ENCODE measurements at regions not wholly inside any gene's neighbourhood (a gene's known extent, or its start where the extent isn't known, plus 50 kb on each side); places are given as distances from the start of the nearest gene placed in this dataset.

DNA sequence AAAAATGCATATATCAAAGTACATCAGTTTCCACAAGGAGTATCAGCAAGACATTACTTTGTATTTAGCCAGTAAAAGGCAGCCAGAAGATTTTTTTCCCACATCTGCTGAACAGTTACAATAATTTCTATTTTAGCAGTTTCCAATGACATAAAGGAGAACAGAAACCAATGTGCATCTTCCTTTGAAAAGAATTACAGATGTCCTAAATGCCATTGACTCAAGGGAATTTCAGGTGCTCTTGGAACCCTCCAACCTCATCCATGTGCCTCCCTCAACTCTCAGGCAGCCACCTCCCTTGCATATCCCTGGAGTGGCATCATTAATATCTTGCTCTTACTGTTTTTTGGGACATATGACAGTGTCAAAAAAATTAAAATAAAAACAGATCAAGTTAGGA, 62.2 kb upstream of the ST8SIA1 start:
- DNase-seq: no peak

DNA sequence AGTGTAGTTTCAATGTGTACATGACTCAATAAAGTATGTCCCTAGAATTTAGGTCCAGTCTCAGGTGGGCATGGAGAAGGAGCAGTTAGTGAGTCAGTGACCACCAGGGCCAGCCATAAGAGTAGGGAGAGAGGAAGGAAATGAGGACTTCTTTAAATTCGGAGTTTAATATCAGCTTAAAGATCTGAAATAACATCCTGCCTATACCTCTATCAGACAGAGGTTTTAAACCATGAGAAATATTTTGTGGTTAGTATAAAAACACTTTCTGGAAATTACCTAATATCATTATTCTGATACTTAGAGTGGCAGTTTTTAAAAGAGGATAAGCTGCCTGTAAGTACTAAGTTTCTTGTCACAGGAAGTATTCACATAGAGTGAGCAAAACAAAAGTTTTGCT, 61.7 kb upstream of the ST8SIA1 start:
- peak; percentile 9 for DNase-seq

DNA sequence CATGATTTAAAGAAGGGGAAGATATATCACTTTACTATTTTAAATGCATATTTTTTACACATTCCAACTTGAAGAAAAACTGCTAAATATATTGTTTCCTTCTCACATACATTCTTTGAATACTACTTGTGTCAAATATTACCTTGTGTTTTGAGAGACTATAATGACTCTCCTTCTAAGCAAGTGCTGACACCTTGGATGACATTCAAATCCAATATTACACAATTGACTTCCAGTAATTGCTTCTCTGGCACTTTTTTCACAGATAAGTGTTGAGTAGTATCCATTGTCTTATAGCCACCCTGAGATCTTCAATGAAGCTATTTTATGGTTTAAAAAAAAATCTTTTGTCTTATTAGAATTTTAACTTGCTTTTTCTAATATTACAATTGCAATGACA, 61.2 kb upstream of the ST8SIA1 start:
- no peak for DNase-seq

Measured in activated CD4-positive, alpha-beta T cell treated with anti-CD3 and anti-CD28 coated beads for 48 hours (primary cell).